Memory B cell (primary cell): ENCODE measurements at regions not wholly inside any gene's neighbourhood (a gene's known extent, or its start where the extent isn't known, plus 50 kb on each side); places are given as distances from the start of the nearest gene placed in this dataset.
"Not testable (repeated sequence)": the region's sequence is repeated elsewhere in the genome, so short reads cannot be mapped to it uniquely, and the experiment has no call there.

Experiments
- ATAC-seq: fragments of 150-1000 bp; cut with Tn5 transposase; 2 replicates; pipeline ENCODE4 v1.10.0; 2021; ENCODE audit warnings: low read depth, mild to moderate bottlenecking, moderate library complexity
- DNase-seq, 2 donors: peaks; one replicate each; pipeline ENCODE4 v3.0.0; 2022; ENCODE audit warnings: low spot score in 2 of 2
- H3K27ac Mint-ChIP-seq: one replicate; pipeline ENCODE4 v1.8.0; 2022; ENCODE audit warnings: mild to moderate bottlenecking, moderate library complexity, mixed read lengths
- H3K27me3 Mint-ChIP-seq: one replicate; pipeline ENCODE4 v1.8.0; 2022; ENCODE audit warnings: mixed read lengths
- H3K36me3 Mint-ChIP-seq: one replicate; pipeline ENCODE4 v1.8.0; 2022; ENCODE audit warnings: mild to moderate bottlenecking, mixed read lengths
- H3K4me1 Mint-ChIP-seq: one replicate; pipeline ENCODE4 v1.8.0; 2022; ENCODE audit warnings: mixed read lengths
- H3K4me3 Mint-ChIP-seq: one replicate; pipeline ENCODE4 v1.8.0; 2022; ENCODE audit warnings: mild to moderate bottlenecking, moderate library complexity, mixed read lengths
- H3K9me3 Mint-ChIP-seq: one replicate; pipeline ENCODE4 v1.8.0; 2022; ENCODE audit warnings: mixed read lengths

GRCh38 chr7:149595541-149595940, 97.9 kb upstream of the ZNF746 start:
- H3K27ac Mint-ChIP-seq, result no peak overlapping the region
- peaks cover 24% of the 10 kb centered on the region for H3K4me1 Mint-ChIP-seq
- no peaks in the 10 kb centered on the region for H3K9me3 Mint-ChIP-seq
- H3K4me3 Mint-ChIP-seq, result no peak overlapping the region
- no peak for DNase-seq
- no peaks in the 10 kb centered on the region for H3K27me3 Mint-ChIP-seq
- ATAC-seq, result no peak
- peaks cover 22% of the 10 kb centered on the region for H3K36me3 Mint-ChIP-seq

GRCh38 chr7:149595078-149595477, 97.5 kb upstream of the ZNF746 start:
- H3K9me3 Mint-ChIP-seq, result no peaks in the 10 kb centered on the region

DNA sequence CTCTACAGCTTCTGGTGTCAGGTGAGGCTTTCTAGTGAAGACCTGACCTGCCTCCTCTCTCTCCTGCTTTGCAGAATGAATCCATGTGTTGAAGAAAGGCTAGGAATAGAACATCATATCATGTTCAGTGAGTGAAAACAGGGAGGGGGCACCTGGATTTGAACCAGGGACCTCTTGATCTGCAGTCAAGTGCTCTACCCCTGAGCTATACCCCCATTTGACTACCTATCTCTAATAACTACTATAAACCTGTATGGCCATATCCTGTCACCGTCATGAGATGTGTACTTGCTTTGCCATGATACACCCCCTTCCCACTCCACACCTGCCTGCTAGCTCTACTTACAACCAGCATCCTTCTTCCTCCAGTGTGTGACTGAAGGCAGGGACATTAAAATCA, 91.3 kb upstream of the ZNF746 start:
- Mint-ChIP-seq H3K9me3 (no peaks in the 10 kb centered on the region), H3K27me3 (no peaks in the 10 kb centered on the region), H3K4me1 (peaks cover 10% of the 10 kb centered on the region), H3K27ac (no peak overlapping the region), H3K36me3 (peaks cover 41% of the 10 kb centered on the region), H3K4me3 (no peak overlapping the region)
- no peak for DNase-seq
- no peak for ATAC-seq

More at GRCh38 chr7:149595078-149595477, 97.5 kb upstream of the ZNF746 start:
- no peak overlapping the region for H3K27ac Mint-ChIP-seq
- peaks cover 27% of the 10 kb centered on the region for H3K36me3 Mint-ChIP-seq
- H3K4me1 Mint-ChIP-seq, result peaks cover 26% of the 10 kb centered on the region
- no peak for DNase-seq
- no peak for ATAC-seq
- H3K4me3 Mint-ChIP-seq, result no peak overlapping the region
- no peaks in the 10 kb centered on the region for H3K27me3 Mint-ChIP-seq

- Mint-ChIP-seq H3K36me3 (peaks cover 46% of the 10 kb centered on the region), H3K9me3 (peaks cover 5% of the 10 kb centered on the region), H3K27ac (no peak overlapping the region), H3K4me3 (no peak overlapping the region), H3K27me3 (no peaks in the 10 kb centered on the region), H3K4me1 (peaks cover 18% of the 10 kb centered on the region)
- ATAC-seq (no peak), DNase-seq (no peak)
Observed at GRCh38 chr7:149586646-149587645, 89.3 kb upstream of the ZNF746 start.

DNA sequence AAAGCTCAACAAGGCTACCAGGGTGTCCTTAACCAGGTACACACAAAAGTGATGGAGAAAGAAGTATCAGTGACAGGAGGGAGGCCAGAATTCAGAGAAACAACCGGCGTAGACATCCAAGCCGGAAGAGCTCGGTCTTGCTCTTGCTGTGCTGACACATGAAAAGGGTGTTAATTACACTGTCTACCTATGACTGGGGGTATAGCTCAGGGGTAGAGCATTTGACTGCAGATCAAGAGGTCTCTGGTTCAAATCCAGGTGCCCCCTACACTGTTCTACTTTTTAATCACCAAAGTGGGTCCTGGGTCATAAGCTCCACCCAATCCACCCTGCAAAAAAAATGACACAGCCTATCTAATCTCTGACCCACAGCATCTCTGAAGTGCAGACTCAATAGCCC, 86.9 kb upstream of the ZNF746 start:
- Mint-ChIP-seq H3K9me3 (peaks cover 5% of the 10 kb centered on the region), H3K27ac (no peak overlapping the region), H3K4me1 (peaks cover 13% of the 10 kb centered on the region), H3K4me3 (no peak overlapping the region), H3K27me3 (no peaks in the 10 kb centered on the region), H3K36me3 (peaks cover 38% of the 10 kb centered on the region)
- no peak for DNase-seq
- no peak for ATAC-seq

DNA sequence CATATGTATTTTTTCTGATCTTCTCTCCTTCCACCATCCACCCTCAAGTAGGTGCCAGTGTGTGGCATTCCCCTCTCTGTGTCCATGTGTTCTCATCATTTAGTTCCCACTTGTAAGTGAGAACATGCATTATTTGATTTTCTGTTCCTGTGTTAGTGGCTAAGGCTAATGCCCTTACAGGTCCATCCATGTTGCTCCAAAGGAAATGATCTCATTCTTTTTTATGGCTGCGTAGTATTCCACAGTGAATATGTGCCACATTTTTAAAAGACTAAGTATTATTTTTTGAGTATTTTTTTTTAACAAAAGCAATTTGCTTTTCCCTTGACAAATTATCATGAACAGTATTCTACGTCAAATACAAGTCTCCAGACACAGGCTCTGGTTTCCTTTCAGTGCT, 86.4 kb upstream of the ZNF746 start:
- DNase-seq (no peak), ATAC-seq (no peak)
- Mint-ChIP-seq H3K9me3 (peaks cover 5% of the 10 kb centered on the region), H3K27me3 (no peaks in the 10 kb centered on the region), H3K36me3 (peaks cover 37% of the 10 kb centered on the region), H3K4me1 (peaks cover 13% of the 10 kb centered on the region), H3K27ac (no peak overlapping the region), H3K4me3 (no peak overlapping the region)

GRCh38 chr7:149580328-149580727, 82.7 kb upstream of the ZNF746 start:
- DNase-seq (no peak), ATAC-seq (no peak)
- Mint-ChIP-seq H3K4me3 (no peak overlapping the region), H3K27me3 (no peaks in the 10 kb centered on the region), H3K36me3 (peaks cover 29% of the 10 kb centered on the region), H3K9me3 (peaks cover 8% of the 10 kb centered on the region), H3K27ac (peak overlapping the region; percentile 83), H3K4me1 (peaks cover 11% of the 10 kb centered on the region)

DNA sequence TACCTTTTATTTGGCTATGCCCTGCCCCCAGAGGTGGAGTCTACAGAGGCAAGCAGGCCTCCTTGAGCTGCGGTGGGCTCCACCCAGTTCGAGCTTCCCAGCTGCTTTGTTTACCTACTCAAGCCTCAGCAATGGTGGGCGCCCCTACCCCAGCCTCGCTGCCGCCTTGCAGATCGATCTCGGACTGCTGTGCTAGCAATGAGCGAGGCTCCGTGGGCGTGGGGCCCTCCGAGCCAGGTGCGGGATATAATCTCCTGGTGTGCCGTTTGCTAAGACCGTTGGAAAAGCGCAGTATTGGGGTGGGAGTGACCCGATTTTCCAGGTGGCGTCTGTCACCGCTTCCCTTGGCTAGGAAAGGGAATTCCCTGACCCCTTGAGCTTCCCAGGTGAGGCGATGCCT, 81.8 kb upstream of the ZNF746 start:
- not testable (repeated sequence) for H3K4me3 Mint-ChIP-seq, H3K27me3 Mint-ChIP-seq, ATAC-seq, H3K27ac Mint-ChIP-seq, DNase-seq, H3K9me3 Mint-ChIP-seq
- Mint-ChIP-seq H3K4me1 (peaks cover 11% of the 10 kb centered on the region), H3K36me3 (peaks cover 25% of the 10 kb centered on the region)

DNA sequence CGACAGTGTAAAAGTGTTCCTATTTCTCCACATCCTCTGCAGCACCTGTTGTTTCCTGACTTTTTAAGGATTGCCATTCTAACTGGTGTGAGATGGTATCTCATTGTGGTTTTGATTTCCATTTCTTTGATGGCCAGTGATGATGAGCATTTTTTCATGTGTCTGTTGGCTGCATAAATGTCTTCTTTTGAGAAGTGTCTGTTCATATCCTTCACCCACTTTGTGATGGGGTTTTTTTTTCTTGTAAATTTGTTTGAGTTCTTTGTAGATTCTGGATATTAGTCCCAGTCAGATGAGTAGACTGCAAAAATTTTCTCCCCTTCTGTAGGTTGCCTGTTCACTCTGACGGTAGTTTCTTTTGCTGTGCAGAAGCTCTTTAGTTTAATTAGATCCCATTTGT, 76.8 kb upstream of the ZNF746 start:
- not testable (repeated sequence) for ATAC-seq, DNase-seq, H3K27me3 Mint-ChIP-seq, H3K4me1 Mint-ChIP-seq, H3K27ac Mint-ChIP-seq, H3K4me3 Mint-ChIP-seq
- Mint-ChIP-seq H3K9me3 (peaks cover 10% of the 10 kb centered on the region), H3K36me3 (peaks cover 25% of the 10 kb centered on the region)

DNA sequence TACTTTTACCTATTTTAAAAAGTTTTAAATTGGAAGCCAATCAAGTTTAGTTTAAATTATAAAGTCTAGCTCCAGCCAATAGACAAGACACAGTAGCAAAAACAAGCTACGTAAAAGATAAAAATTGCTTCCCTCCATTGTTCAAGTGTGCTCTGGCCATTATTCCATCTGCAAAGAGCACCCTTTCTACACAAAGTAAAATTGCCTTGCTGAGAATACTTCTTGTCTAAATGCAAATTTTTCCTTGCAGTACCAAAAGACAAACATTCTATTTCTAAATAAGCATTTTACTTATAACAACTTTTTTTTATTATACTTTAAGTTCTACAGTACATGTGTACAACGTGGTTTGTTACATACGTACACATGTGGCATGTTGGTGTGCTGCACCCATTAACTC, 75.9 kb upstream of the ZNF746 start:
- peaks cover 27% of the 10 kb centered on the region for H3K36me3 Mint-ChIP-seq
- no peaks in the 10 kb centered on the region for H3K4me1 Mint-ChIP-seq
- H3K9me3 Mint-ChIP-seq, result peaks cover 13% of the 10 kb centered on the region
- H3K4me3 Mint-ChIP-seq, result no peak overlapping the region
- H3K27me3 Mint-ChIP-seq, result no peaks in the 10 kb centered on the region
- ATAC-seq (no peak), DNase-seq (no peak)
- H3K27ac Mint-ChIP-seq, result no peak overlapping the region

DNA sequence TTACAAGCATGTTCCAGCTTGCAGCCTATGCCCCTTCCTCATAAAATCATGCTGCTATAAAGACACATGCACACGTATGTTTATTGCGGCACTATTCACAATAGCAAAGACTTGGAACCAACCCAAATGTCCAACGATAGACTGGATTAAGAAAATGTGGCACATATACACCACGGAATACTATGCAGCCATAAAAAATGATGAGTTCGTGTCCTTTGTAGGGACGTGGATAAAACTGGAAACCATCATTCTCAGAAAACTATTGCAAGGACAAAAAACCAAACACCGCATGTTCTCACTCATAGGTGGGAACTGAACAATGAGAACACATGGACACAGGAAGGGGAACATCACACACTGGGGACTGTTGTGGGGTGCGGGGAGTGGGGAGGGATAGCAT, 75.3 kb upstream of the ZNF746 start:
- not testable (repeated sequence) for DNase-seq, H3K4me3 Mint-ChIP-seq, ATAC-seq, H3K27me3 Mint-ChIP-seq, H3K27ac Mint-ChIP-seq, H3K4me1 Mint-ChIP-seq
- peaks cover 13% of the 10 kb centered on the region for H3K9me3 Mint-ChIP-seq
- H3K36me3 Mint-ChIP-seq, result peaks cover 30% of the 10 kb centered on the region

- DNase-seq (no peak), ATAC-seq (no peak)
- H3K36me3 Mint-ChIP-seq, result peaks cover 40% of the 10 kb centered on the region
- no peak overlapping the region for H3K4me3 Mint-ChIP-seq
- H3K27ac Mint-ChIP-seq, result no peak overlapping the region
- no peaks in the 10 kb centered on the region for H3K27me3 Mint-ChIP-seq
- peaks cover 4% of the 10 kb centered on the region for H3K4me1 Mint-ChIP-seq
- peaks cover 10% of the 10 kb centered on the region for H3K9me3 Mint-ChIP-seq
Observed at GRCh38 chr7:149570784-149571183, 73.2 kb upstream of the ZNF746 start.

GRCh38 chr7:149569726-149570422, 72.3 kb upstream of the ZNF746 start:
- peaks cover 10% of the 10 kb centered on the region for H3K9me3 Mint-ChIP-seq
- no peaks in the 10 kb centered on the region for H3K27me3 Mint-ChIP-seq
- peak overlapping the region; percentile 49 for H3K27ac Mint-ChIP-seq
- peaks cover 7% of the 10 kb centered on the region for H3K4me1 Mint-ChIP-seq
- H3K36me3 Mint-ChIP-seq, result peaks cover 44% of the 10 kb centered on the region
- no peak overlapping the region for H3K4me3 Mint-ChIP-seq
- no peak for ATAC-seq
- DNase-seq, result no peak

GRCh38 chr7:149569025-149569725, 71.6 kb upstream of the ZNF746 start:
- DNase-seq (no peak), ATAC-seq (no peak)
- no peaks in the 10 kb centered on the region for H3K27me3 Mint-ChIP-seq
- peaks cover 10% of the 10 kb centered on the region for H3K9me3 Mint-ChIP-seq
- H3K27ac Mint-ChIP-seq, result peak overlapping the region; percentile 49
- peaks cover 7% of the 10 kb centered on the region for H3K4me1 Mint-ChIP-seq
- peaks cover 45% of the 10 kb centered on the region for H3K36me3 Mint-ChIP-seq
- H3K4me3 Mint-ChIP-seq, result no peak overlapping the region
